GM19372 (cell line): ENCODE measurements at regions not wholly inside any gene's neighbourhood (a gene's known extent, or its start where the extent isn't known, plus 50 kb on each side); places are given as distances from the start of the nearest gene placed in this dataset.
"Not testable (repeated sequence)": the region's sequence is repeated elsewhere in the genome, so short reads cannot be mapped to it uniquely, and the experiment has no call there.

Experiments used
- ATAC-seq: cut with Tn5 transposase; IDR thresholded peaks from one replicate; pipeline ENCODE4 v1.9.1; 2021; ENCODE audit warnings: mild to moderate bottlenecking, low read depth, moderate library complexity; ENCODE audit not compliant: unreplicated experiment

GRCh38 chr14:105581551-105582341 is 55.4 kb downstream of the TMEM121 start:
- no peak for ATAC-seq

DNA sequence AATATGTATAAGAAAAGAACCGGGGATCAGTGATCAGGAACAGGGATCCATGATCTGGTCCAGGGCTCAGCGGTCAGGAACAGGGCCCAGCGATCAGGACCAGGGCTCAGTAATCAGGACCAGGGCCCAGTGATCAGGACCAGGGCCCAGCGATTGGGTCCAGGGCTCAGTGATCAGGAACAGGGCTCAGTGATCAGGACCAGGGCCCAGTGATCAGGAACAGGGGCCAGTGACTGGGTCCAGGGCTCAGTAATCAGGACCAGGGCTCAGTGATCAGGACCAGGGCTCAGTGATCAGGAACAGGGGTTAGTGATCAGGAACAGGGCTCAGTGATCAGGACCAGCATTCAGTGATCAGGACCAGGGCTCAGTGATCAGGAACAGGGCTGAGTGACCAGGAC is 56.3 kb downstream of the TMEM121 start:
- ATAC-seq = no peak

DNA sequence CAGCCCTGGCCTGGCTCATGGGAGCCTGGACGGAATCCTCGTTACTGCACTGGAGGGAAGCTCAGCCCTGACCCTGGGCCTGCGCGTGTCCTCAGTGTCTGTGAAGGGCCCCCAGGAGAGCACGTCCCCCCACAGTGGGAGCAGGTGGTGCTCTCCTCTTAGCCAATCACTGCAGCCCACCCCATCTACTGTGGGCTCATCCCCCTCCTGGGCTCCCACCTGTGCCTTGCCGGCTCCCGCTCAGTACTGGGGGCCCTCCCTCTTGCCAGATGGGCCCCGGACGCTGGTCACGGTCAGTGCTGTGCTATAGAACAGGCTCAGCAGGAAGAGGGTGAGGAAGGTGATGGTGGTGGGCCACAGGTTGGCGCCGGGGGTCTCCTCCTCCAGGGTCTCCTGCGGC is 57.5 kb downstream of the TMEM121 start:
- not testable (repeated sequence) for ATAC-seq

DNA sequence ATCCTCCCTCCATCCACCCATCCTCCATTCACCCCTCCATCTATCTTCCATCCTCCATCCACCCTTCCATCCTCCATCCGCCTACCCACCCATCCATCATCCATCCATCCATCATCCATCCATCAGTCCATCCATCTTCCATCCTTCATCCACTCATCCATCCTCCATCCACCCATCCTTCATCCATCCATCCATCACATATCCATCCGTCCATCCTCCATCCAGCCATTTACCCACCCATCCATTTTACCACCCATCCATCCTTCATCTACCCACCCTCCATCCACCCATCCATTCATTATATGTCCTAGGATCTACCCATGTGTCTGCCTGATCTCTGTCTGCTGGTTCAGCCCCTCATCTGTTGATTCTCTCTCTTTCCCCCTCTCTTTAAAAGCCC is 58.9 kb downstream of the TMEM121 start:
- ATAC-seq = not testable (repeated sequence)

DNA sequence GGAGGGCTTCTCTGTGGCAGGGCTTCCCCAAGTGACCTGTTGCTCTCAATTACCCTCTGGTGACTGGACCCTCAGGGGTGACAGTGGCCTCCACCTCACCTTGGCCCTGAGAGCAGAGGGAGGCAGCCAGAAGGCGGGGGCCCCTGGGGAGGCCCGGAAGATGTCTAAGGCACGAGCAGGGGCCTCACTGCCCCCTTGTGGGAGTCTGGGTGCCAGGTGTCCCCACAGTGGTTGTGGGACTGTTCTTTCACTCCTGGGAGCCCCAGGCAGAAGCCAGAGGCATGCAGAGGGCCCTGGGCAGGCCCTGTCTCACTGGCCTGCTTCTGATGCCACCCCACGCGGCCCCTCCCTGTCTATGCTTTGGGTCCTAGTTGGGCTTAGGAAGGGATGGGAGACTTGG is 59.3 kb downstream of the TMEM121 start:
- ATAC-seq = not testable (repeated sequence)

DNA sequence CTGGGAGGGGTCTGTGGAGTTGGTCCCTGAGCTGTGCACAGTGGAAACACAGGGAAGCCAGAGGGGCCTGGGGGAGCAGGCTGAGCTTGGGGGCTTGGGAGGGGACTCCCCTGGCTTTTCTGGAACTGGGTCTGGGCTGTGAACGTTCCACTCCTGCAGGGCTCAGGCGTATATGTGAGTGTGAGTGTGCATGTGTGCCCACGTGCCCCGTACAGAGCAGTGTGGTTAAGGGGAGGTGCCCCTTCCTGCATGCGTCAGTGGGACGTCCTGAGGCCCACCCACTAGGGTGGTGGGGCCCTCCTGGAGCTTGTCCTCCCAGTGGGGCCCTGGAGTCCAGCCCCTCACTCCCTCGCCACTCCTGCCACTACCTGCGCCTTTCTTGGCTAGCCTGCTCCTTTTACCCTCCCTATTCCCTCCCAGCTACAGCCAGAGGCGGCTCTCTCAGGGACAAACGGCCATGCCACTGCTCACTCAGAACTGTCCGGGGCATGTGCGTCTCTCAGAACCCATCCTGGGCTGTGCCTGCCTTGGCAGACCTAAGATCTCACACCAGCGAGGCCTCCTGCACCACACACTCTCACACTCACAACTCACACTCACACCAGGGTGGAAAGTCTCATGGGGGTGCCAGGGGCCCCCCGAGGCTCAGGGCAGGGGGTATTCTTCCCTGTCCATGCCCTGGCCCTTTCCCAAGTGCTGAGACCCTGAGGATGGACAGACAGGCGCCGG is 59.9 kb downstream of the TMEM121 start:
- not testable (repeated sequence) for ATAC-seq

DNA sequence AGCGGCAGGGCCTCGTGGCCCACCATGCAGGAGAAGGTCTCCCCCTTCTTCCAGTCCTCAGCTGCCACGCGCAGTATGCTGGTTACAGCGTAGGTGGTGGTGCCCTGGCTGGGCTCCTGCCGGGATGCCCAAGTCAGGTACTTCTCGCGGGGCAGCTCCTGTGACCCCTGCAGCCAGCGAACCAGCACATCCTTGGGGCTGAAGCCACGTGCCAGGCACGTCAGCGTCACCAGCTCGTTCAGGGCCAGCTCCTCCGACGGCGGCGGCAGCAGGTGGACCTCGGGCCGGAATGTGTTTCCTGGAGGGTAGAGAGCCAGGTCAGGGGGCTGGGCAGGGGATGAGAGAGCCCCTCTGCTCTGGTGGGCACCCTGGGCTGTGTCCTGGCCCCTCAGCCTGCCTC is 60.7 kb downstream of the TMEM121 start:
- ATAC-seq = not testable (repeated sequence)

GRCh38 chr14:105587482-105588235 is 61.3 kb downstream of the TMEM121 start:
- ATAC-seq = not testable (repeated sequence)

DNA sequence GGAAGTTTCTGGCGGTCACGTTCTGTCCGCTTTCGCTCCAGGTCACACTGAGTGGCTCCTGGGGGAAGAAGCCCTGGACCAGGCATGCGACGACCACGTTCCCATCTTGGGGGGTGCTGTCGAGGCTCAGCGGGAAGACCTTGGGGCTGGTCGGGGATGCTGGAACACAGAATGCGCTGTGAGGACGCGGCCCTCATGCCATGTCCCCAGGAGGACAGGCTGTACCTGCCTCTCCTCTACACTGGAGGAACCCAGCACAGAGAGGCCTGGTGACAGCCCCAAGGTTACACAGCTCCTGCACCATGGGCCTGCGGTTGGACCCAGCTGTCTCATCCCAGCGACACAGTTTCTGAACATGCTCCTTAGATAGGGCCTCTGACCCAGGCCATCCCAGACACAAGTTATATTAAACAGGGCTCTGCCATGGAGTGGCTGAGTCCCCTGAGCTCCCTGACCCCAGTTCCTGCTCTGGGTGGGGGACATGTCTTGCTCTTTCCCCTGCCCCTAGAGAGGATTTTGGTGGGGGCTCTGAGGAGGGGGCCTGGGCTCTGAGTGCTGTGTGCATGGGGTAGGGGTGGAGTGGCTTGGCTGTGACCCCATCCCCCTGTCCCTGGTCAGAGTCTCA is 62.0 kb downstream of the TMEM121 start:
- no peak for ATAC-seq

DNA sequence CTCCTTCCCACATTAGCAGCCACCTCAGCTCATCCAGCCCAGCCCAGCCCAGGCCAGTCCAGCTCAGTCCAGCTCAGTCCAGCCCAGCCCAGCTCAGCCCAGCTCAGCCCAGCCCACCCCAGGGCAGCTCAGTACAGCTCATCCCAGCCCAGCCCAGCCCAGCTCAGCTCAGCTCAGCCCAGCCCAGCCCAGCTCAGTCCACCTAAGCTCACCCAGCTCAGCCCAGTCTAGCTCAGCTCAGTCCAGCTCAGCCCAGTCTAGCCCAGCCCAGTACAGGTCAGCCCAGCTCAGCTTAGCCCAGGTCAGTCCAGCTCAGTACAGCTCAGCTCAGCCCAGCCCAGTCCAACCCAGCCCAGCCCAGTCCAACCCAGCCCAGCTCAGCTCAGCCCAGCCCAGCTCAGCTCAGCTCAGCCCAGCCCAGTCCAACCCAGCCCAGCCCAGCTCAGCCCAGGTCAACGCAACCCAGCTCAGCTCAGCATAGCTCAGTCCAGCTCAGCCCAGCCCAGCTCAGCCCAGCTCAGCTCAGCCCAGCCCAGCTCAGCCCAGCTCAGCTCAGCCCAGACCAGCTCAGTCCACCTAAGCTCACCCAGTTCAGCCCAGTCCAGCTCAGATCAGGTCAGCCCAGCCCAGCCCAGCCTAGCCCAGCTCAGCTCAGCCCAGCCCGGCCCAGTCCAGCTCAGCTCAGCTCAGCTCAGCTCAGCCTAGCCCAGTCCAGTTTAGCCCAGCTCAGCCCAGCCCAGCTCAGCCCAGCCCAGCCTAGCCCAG is 63.0 kb downstream of the TMEM121 start:
- ATAC-seq = no peak

DNA sequence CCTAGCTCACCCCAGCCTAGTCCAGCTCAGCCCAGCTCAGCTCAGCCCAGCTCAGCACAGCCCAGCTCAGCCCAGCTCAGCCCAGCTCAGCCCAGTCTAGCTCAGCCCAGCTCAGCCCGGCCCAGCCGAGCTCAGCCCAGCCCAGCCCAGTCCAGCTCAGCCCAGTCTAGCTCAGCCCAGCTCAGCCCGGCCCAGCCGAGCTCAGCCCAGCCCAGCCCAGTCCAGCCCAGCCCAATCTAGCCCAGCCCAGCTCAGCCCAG is 63.5 kb downstream of the TMEM121 start:
- ATAC-seq = not testable (repeated sequence)

DNA sequence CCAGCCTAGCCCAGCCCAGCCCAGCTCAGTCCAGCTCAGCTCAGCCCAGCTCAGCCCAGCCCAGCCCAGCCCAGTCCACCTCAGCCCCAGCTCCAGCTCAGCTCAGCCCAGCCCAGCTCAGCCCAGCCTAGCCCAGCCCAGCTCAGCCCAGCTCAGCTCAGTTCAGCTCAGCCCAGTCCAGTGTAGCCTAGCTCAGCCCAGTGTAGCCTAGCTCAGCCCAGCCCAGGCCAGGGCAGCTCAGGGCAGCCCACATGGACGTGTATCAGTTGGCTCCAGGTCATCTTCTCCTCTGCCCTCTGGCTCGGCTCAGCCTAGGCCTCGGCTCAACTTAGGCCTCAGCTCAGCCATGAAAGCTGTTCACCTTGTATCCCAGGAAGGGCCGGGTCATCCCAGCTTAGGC is 64.7 kb downstream of the TMEM121 start:
- ATAC-seq = no peak

DNA sequence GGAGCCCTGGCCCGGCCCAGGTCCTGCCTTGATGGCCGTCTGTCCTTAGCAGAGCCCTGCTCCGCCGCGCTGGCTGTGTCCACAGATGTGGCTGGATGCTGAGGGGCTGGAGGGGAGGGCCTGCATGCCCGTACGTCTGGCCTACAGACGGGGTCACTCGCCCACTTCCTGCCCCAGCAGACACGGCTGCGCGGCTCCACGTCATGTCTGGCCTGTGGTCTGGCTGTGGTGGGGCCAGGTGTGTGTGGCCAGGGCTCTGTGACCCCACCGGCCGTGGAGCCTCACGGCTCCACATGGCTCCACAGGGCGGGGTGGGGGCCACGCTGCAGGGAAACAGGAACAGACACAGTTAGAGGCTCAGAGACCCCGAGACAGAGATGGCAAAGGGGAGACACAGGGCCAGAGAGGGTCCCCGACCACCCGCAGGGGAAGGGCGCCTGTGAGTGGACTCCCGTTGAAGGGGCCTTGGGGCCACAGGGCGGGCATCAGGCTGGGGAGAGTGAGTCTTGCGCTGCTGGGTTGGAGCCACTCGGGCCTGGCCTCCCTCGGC is 65.5 kb downstream of the TMEM121 start:
- not testable (repeated sequence) for ATAC-seq

DNA sequence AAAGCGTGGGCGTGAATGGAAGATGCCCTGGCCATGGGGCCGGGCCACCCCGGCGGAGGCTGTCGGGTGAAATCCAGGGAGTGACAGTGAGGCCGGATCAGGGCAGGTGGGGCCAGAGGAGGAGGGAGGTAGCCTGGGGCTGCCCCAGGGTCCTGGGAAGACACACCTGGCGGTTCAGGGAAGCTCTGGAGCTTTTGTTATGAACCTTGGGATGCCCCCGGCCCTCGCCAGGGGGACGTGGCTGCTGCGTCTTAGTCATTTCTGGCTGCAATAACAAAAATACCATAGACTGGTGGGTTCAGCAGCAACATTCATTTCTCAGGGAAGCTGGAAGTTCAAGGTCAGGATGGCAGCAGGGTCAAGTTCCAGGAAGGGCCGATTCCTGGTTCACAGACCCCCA is 66.3 kb downstream of the TMEM121 start:
- ATAC-seq = not testable (repeated sequence)

DNA sequence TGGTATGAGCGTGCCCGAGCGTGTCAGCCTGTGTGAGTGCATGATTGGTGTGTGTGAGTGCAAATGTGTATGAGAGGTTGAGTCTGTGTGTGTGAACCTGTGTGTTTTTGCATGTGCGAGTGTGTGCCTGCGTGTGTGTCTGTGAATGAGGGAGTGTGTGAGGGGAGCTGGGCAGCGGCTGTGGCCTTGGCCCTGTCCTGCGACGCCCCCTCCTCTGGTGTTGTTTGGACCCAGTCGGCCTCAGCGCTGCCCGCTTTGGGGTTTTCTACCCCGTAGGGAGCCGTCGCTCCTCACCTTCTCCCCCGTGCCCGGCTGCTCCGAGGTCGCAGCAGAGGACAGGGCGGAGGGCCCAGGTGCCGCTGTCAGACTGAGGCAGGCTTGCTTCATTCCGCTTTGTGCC is 69.0 kb downstream of the TMEM121 start:
- not testable (repeated sequence) for ATAC-seq

DNA sequence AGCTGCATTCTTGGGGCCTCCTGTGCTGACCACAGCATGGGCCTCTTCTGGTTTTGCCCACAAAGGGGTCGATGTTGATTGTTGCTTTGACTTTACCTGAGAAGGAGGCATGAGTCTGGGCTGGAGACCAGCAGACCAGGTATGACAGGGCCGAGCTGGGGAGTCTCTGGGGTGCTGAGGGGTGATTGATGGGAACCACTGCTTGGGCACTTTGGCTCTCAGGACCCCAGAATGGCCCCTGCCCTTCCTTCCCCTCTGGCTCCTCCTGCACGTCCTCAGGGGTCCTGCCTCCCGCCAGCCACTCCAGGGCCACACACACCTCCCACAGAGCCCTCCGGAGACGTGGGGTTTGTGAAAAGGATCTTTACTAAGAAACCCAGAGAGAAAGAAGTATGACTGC is 70.0 kb downstream of the TMEM121 start:
- not testable (repeated sequence) for ATAC-seq

GRCh38 chr14:105598040-105598763 is 71.8 kb downstream of the TMEM121 start:
- ATAC-seq = not testable (repeated sequence)

DNA sequence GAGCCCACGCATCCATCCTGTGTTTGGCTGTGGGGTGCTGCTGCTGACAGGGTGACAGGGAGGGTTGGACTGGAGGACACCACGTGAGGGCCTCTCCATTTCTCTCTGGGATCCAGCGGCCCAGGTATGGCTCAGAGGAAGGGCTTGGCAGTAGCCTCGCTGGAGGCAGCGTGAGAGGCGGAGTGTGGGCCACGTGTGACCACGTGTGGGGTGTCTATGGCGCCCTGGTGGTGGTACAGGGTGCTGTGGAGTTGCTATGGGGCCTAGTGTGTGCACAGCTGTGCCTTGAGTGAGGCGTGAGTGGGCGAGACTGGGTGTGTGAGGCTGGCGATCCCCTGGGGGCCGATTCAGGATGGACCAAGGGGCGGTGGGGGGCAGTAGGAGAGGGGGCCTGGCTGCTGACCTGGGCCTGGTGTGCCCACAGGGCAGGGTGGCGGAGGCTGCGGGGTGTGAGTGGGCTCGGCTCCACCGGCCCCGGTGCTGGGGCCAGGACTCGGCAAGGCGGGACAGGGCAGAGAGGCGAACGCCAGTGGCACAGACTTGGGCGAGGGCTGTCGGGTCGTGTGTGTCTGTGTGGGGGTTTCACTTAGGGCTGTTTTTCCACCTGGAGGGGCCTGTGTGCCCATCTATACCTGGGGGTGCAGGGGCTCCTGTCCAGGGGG is 72.7 kb downstream of the TMEM121 start:
- not testable (repeated sequence) for ATAC-seq
